HG03103 (cell line): ENCODE measurements at regions not wholly inside any gene's neighbourhood (a gene's known extent, or its start where the extent isn't known, plus 50 kb on each side); places are given as distances from the start of the nearest gene placed in this dataset.

Experiments used
- ATAC-seq: cut with Tn5 transposase; IDR thresholded peaks from one replicate; pipeline ENCODE4 v1.9.1; 2021; ENCODE audit warnings: low read depth; ENCODE audit not compliant: unreplicated experiment

DNA sequence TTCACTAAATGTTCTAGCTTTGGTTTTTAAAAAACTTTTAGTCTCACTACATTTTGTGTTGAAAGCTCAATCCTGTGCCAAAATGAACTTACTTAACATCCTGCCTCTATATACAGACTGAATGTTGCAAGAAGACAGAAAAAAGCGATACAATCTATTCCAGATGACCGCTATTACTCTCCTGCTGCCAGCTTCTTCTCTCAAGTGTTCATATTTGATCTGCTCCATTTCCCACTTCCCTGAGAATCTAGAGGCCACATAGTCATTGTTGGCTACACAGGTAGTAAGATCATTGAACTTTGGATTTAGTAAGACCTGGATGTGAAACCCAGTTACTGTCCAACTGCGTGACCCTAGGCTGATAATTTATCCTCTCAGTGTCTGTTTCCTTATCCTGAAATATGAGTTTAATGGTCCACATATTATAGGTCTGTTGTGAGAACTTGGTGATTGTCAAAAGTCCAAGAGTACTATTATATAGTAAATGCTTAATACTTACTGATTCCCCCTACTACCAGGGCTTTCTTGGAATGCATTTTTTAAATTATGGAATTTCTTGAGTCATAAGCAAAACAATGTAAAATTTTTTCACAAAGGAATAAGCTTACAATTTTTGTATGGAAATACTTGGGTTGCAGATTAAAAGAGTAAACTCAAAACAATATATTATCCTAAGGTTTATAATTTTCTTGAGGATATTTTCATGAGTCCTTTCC lies 976.8 kb upstream of the ADGRL3 start:
- ATAC-seq: no peak

- ATAC-seq: no peak
Measured at GRCh38 chr4:60241866-60242265, 958.3 kb upstream of the ADGRL3 start.

GRCh38 chr4:60249784-60250183 lies 950.3 kb upstream of the ADGRL3 start:
- no peak for ATAC-seq

GRCh38 chr4:60250657-60251056 lies 949.5 kb upstream of the ADGRL3 start:
- no peak for ATAC-seq

DNA sequence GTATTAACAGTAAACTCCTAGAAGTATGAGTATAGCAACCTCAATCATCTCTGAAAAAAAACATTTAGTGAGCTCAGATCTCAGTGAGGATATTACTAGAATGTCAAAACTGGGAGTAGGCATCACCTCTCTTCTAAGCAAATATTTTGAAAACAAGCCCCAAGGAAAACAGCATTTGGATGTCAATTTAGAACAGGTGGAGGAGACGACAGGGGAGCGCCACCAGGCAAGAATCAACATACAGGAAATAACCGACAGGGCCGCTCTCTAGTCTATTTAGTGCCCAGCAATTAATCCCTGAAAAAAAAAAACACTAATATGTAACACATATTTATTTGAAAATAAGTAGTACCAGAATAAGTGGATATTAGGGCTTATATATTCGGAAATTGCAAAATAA lies 940.3 kb upstream of the ADGRL3 start:
- no peak for ATAC-seq

DNA sequence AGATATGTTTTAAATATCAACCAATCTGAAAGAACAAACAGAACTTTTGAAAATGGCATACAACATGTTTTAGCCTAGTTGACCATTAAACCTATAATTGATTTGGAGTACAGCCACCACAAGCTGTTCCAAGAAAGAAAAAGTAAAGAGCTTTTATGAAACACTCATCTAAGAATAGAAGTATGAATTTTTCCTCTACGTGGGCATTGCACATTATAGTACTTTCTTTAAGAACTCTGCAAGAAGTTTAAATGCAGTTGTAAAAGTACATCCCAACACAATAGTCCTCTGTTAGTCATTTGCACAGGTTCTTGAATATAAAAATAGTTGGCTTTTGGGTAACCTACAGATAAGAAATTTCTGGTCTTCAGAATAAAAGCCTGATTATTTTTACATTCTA lies 933.6 kb upstream of the ADGRL3 start:
- no peak for ATAC-seq

GRCh38 chr4:60296386-60296785 lies 903.7 kb upstream of the ADGRL3 start:
- ATAC-seq: no peak

DNA sequence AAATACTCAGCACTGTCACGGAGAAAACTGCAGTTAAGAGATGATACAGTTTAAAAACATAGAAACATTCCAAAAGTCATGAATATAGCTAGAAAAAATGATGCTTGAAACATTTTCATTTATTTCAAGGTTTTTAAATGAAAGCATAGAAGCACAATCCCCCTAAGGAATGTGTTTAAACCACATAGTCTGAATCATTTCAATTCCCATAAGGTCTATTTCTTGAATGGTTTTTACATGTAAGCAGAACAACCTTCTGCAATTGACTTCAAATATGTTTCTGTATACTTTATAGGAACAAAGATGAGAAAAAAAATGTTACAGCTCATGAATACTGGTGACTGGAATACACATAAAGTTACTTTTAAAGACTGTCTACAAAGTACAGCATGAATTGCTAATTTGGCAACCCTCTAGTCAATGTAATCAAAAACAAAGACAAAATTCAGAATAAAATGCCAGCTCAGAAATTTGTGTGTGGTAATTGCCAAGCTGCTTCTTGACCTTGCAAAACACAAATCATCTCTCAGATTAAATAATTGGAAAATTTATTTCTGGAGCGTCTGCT lies 886.4 kb upstream of the ADGRL3 start:
- no peak for ATAC-seq

DNA sequence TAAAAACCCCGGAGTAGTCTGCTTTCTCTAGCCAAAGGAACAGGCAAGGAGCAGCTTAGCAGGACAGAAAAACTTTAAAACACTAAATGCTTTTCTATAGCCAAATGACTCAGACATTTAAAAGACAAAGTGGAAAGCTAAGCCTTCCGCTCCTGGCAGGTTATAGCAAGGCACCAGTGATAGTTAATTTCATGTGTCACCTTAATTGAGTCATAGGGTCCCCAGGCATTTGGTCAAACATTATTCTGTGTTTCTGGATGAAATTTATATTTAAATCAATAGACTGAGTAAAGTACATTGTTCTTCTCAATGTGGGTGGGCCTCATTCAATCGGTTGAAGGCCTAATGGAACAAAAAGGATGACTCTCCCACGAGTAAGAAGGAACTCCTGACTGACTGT lies 885.7 kb upstream of the ADGRL3 start:
- ATAC-seq: no peak

GRCh38 chr4:60315586-60315985 lies 884.5 kb upstream of the ADGRL3 start:
- ATAC-seq: no peak

GRCh38 chr4:60326735-60327134 lies 873.4 kb upstream of the ADGRL3 start:
- no peak for ATAC-seq

GRCh38 chr4:60327651-60328050 lies 872.5 kb upstream of the ADGRL3 start:
- no peak for ATAC-seq

DNA sequence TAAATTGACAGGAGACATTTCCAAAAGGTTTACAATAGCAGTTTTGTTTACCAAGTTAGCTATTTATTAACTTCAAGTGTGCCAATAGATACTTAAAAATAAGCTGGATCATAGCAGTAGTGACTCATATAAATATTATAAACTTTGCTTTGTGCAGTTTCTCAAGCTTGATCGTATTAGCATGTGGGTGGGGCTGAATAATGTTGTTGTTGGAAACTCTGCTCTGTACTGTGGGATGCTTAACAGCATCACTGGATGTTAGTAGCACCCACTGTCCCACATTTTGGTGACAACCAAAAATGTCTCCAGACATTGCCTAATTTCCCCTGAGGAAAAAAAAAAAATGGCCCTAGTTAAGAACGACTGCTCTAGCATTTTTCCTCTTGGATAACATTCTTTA lies 855.2 kb upstream of the ADGRL3 start:
- no peak for ATAC-seq

DNA sequence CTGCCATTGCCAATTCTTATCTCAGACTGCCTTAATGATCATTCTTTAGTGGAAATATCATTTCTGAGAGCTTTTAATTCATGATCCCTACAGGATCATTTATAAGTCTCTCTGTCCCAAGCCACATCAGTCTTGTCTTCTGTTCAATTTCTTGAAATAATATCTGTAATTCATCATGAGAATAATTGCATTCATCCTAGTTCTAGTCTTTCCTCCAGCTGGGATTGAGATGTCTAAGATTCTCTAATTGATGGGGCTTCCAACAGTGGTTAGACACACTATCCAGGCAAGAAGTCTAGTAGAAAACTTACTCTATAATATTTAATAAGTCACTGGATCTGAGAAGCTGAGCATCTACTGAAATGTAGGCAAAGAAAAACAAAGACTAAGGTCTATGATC lies 854.7 kb upstream of the ADGRL3 start:
- no peak for ATAC-seq

DNA sequence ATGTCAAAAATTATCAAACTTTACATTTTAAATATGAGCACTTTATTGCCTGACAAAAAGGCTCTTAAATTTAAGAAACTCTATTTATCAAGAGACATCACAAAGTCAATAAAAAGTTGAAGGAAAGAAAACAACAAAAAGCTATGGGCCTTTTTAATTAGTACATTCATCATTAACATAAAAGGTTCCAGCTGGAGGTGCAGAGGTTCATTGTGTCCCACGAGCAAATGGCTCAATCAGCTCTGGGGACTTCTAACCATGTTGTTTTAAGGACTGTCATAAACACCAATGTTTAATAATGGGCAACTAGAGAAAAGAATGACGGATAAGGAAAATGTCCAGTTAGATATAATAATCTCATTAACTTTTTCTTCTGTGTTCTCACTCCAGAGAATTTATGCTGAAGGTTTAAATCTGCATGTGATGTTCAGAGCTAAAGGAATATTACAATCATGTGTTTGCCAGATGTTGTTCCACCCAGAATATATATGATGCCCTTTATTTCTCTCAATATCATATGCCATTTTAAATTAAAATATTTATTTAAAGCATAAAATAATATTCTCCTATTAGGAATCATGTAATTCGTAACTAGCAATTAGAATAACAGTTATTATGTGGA lies 840.3 kb upstream of the ADGRL3 start:
- no peak for ATAC-seq

- ATAC-seq: no peak
Measured at GRCh38 chr4:60365176-60365575, 835.0 kb upstream of the ADGRL3 start.

DNA sequence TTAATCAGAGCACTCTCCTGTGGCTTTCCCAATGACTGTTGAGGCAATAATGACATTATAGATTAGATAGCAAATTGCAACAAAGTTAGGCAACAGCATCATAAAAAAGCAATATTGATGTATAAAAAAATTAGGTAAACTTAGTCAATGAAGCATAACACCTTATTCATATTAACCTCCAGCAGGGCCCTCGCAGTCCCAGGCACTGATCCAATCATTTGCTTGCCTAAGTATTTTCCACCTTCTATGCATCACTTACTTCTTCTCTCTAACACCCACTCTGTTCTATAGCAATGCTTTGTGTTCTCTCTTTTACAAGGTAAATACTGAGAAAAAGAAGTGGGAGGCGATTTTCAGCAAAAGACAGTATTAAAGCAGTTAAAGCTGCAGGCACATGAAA lies 833.5 kb upstream of the ADGRL3 start:
- no peak for ATAC-seq

DNA sequence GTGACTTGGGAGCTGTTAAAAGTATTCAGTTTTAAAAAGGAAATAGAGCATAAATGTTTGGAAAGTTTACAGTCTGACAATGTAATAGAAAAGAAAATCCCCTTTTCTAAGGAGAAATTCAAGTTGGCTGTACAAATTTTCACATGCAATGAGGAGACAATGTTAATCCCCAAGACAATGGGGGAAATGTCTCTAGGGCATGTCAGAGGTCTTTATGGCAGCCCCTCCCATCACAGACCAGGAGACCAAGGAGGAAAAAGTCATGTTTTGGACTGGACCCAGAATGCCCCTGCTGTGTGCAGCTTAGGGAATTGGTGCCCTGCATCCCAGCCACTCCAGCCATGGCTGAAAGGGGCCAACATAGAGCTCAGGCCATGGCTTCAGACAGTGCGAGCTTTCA lies 831.1 kb upstream of the ADGRL3 start:
- ATAC-seq: no peak

GRCh38 chr4:60378010-60378409 lies 822.1 kb upstream of the ADGRL3 start:
- ATAC-seq: no peak

GRCh38 chr4:60384516-60384915 lies 815.6 kb upstream of the ADGRL3 start:
- ATAC-seq: no peak

- no peak for ATAC-seq
Measured at GRCh38 chr4:60389633-60390032, 810.5 kb upstream of the ADGRL3 start.

DNA sequence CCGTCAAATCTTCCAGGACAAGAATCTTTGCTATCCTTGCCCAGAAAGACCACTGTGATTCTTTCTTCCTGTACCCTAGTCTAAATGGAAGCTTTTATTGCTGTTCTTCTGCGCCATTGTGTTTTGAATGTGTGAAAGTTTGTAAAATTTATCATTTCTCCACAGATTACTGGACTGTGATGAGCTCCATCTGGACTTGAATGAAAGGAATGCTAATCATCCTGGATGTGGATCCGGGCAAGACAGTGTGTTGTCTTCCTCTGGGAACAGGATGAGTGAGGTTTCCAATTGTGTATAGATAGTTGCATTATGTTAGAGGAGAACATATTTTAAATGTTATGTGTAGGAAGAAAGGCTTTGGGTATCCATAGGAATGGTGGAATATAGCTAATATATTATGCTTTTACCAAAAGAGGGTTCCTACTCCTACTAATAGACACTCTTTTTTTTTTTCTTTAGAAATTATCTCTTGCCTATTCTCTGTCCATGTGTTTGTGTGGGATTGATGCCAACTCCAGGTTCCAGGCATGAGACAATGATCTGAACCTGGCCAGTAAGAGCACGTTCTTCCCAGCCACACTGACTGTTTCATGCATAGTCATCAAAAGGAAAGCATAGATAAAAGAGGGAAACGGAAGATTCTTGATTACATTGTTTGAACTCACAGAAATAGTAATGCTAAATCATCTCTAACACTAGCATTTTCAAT lies 803.6 kb upstream of the ADGRL3 start:
- no peak for ATAC-seq
